BLaER1 (cell line): ENCODE measurements at regions not wholly inside any gene's neighbourhood (a gene's known extent, or its start where the extent isn't known, plus 50 kb on each side); places are given as distances from the start of the nearest gene placed in this dataset.

ENCODE experiments used
- H3K27ac ChIP-seq: shearing (Covaris generic); formaldehyde crosslinking; 2 replicates; pipeline ENCODE4 v1.8.1; 2022
- H3K27me3 ChIP-seq: shearing (Covaris generic); formaldehyde crosslinking; 2 replicates; pipeline ENCODE4 v1.8.1; 2022
- H3K36me3 ChIP-seq: shearing (Covaris generic); formaldehyde crosslinking; 2 replicates; pipeline ENCODE4 v1.8.1; 2022
- H3K4me1 ChIP-seq: shearing (Covaris generic); formaldehyde crosslinking; 2 replicates; pipeline ENCODE4 v1.8.1; 2022
- H3K4me2 ChIP-seq: shearing (Covaris generic); formaldehyde crosslinking; 2 replicates; pipeline ENCODE4 v1.8.1; 2022
- H3K4me3 ChIP-seq: shearing (Covaris generic); formaldehyde crosslinking; 2 replicates; pipeline ENCODE4 v1.8.1; 2022
- H3K9ac ChIP-seq: shearing (Covaris generic); formaldehyde crosslinking; 2 replicates; pipeline ENCODE4 v1.8.1; 2022
- H3K9me3 ChIP-seq: shearing (Covaris generic); formaldehyde crosslinking; 2 replicates; pipeline ENCODE4 v1.8.1; 2022
- H4K20me1 ChIP-seq: shearing (Covaris generic); formaldehyde crosslinking; 2 replicates; pipeline ENCODE4 v1.8.1; 2022
- Cebpa-rat ChIP-seq: shearing (Covaris generic); IDR thresholded peaks from 2 replicates; pipeline ENCODE4 v1.8.1; 2022

DNA sequence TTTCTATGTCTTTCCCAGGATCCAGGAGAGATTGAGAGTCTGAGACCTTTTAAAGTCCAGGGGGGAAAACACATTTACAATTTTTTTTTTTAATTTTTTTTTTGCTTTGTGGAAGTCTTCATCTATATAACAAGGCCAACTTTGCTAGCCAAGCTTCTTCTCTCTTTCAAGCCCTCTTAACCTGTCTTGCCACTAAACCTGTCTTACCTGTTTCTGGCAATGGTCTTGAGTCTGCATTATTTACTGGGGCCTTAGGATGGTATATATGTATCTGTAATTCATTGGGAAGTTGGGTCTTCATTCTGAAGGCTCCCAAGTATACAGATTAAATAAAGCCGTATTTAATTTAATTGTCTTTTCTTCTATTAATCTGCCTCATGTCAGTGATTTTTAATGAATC lies 750.9 kb upstream of the B3GALT2 start:
- Histone ChIP-seq H3K4me3 (no peak overlapping the region), H3K4me2 (no peak overlapping the region), H4K20me1 (no peaks in the 10 kb centered on the region), H3K4me1 (no peaks in the 10 kb centered on the region), H3K27me3 (no peaks in the 10 kb centered on the region), H3K9me3 (no peaks in the 10 kb centered on the region), H3K9ac (no peak overlapping the region), H3K27ac (no peak overlapping the region), H3K36me3 (no peaks in the 10 kb centered on the region)
- TF ChIP-seq Cebpa-rat, result no peak

DNA sequence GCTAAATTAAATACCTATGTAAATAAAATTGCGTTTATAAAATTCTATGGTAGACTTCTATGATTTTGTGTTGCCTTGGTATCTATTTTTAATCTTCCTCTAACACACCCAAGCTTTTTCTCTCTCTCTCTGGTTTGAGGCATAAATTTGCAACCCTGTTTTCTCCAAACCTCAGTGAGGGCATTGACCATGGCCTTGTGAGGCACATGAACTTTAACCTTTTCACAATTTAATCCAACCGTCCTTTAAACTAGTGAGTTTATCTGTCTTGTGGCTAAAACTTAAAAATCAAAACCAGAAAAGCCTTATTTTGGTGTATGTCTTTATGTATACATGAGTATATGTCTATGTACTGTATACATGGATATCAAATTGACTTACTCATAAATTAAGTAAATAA lies 746.6 kb upstream of the B3GALT2 start:
- Histone ChIP-seq H3K4me2 (no peak overlapping the region), H3K9ac (no peak overlapping the region)
- no peak for TF ChIP-seq Cebpa-rat

DNA sequence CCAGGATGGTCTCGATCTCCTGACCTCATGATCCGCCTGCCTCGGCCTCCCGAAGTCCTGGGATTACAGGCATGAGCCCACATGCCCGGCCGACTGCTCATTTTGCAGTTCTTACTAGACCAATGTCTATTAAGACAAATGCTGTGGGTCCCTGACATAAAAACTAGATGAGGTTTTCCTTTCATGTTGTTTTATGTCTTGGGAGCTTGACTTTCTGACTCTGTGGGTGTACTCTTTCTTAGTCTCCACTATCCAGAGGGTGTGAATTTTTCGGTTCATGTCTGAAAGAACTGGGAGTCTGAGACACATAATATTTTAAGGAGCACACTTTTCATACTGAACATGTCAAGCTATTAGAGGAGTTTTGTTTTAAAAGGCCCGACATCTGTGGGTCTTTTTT lies 744.9 kb upstream of the B3GALT2 start:
- H3K9me3 ChIP-seq, result peaks cover 21% of the 10 kb centered on the region
- H4K20me1 ChIP-seq, result no peaks in the 10 kb centered on the region
- no peaks in the 10 kb centered on the region for H3K36me3 ChIP-seq
- H3K4me1 ChIP-seq, result no peaks in the 10 kb centered on the region
- H3K4me3 ChIP-seq, result no peak overlapping the region
- TF ChIP-seq Cebpa-rat, result no peak
- H3K4me2 ChIP-seq, result no peak overlapping the region
- H3K27me3 ChIP-seq, result no peaks in the 10 kb centered on the region
- H3K27ac ChIP-seq, result no peak overlapping the region
- no peak overlapping the region for H3K9ac ChIP-seq

More for the DNA sequence above, 746.6 kb upstream of the B3GALT2 start:
- Histone ChIP-seq H3K36me3 (no peaks in the 10 kb centered on the region), H3K9me3 (peaks cover 8% of the 10 kb centered on the region), H4K20me1 (no peaks in the 10 kb centered on the region), H3K27ac (no peak overlapping the region), H3K4me3 (no peak overlapping the region), H3K27me3 (no peaks in the 10 kb centered on the region), H3K4me1 (no peaks in the 10 kb centered on the region)

DNA sequence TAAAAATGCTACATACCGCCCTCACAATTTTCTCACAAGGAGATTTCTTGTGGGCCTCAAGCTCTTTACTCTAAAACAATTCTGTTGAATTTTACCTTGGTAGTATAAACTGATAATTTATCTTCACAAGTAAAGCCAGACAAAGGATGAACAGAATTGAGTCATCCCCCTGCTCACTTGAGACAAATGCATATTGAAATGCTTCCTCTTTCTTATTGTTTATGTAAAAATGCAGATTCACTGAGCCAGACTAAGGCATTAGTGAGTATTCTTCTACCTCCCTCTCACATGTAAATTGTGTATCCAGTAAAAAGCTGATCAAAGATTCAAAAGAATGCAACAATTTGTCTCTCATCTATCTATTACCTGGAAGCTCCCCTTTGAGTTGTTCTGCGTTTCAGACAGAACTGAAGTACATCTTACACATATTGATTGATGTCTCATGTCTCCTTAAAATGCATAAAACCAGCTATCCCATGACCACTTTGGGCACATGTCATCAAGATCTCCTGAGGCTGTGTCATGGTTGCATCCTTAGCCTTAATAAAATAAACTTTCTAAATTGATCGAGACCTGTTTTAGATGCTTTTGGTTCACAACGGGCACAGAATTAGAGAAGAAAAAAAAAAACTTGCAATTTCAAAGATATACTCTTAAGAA lies 743.1 kb upstream of the B3GALT2 start:
- Histone ChIP-seq H3K9ac (no peak overlapping the region), H3K27ac (no peak overlapping the region), H3K4me2 (no peak overlapping the region), H3K4me1 (no peaks in the 10 kb centered on the region), H3K4me3 (no peak overlapping the region), H4K20me1 (no peaks in the 10 kb centered on the region), H3K27me3 (no peaks in the 10 kb centered on the region), H3K9me3 (peaks cover 21% of the 10 kb centered on the region), H3K36me3 (no peaks in the 10 kb centered on the region)
- TF ChIP-seq Cebpa-rat, result no peak

DNA sequence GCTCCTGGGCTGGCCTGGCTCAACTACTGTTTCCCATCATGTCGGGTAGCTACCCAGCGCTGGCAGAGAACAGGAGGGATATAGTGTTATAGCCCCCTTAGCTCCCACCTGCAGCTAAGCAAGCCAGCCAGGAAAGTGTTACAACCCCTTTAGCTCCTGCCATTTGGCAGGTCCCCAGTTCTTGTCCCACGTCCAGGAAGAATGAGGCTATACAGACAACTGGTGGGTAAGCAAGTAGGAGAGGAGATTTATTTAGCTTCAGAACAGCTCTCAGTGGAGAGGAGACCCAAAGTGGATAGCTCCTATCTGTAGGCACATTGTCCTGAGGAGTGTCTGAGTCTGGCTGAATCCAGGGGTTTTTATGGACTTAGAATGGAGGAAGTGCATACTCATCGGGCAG lies 741.1 kb upstream of the B3GALT2 start:
- H3K4me1 ChIP-seq, result no peaks in the 10 kb centered on the region
- H3K9ac ChIP-seq, result no peak overlapping the region
- TF ChIP-seq Cebpa-rat, result no peak
- no peaks in the 10 kb centered on the region for H3K36me3 ChIP-seq
- no peak overlapping the region for H3K4me2 ChIP-seq
- H3K27ac ChIP-seq, result no peak overlapping the region
- H3K4me3 ChIP-seq, result no peak overlapping the region
- H3K9me3 ChIP-seq, result peaks cover 21% of the 10 kb centered on the region
- H4K20me1 ChIP-seq, result no peaks in the 10 kb centered on the region
- H3K27me3 ChIP-seq, result no peaks in the 10 kb centered on the region

DNA sequence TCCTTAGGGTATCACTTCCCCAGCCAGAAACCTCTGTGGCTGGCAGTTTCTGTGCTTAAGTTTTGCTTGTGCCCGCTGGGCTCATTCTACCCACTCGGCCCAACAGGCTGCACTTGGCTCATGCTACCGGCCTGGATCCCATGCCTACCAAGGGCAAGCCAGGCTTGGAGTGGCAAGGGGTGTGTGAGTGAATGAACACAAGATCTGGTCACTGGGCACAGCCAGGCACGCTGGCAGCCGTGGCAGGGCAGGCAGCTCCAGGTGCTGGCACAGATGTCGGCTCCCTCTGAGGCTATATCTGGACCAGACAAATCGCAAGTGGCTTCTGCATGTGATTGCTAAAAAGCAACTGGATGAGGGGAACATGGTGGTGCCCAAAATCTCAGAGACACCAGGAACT lies 740.5 kb upstream of the B3GALT2 start:
- no peak overlapping the region for H3K27ac ChIP-seq
- no peaks in the 10 kb centered on the region for H3K27me3 ChIP-seq
- no peaks in the 10 kb centered on the region for H3K36me3 ChIP-seq
- H3K4me3 ChIP-seq, result no peak overlapping the region
- H3K4me1 ChIP-seq, result no peaks in the 10 kb centered on the region
- peaks cover 21% of the 10 kb centered on the region for H3K9me3 ChIP-seq
- H3K9ac ChIP-seq, result no peak overlapping the region
- no peaks in the 10 kb centered on the region for H4K20me1 ChIP-seq
- TF ChIP-seq Cebpa-rat, result no peak
- H3K4me2 ChIP-seq, result no peak overlapping the region

DNA sequence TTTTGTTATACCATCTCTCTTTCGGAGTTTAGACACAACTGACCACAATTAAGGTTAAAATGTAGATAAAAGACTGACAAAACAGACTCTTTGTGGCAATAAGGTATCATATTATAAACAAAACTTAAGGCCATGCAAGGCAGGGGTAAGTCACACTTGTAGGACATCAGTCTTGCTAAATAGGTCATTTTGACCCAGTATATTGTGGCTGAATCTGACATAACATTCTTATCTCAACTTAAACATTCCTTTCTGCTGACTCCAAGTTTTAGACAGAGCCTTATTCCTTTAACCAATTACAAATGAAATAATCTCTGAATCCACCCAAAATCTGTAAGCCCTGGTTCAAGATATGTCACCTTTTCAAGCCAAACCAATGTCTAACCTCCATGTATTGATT lies 733.4 kb upstream of the B3GALT2 start:
- Histone ChIP-seq H3K4me2 (no peak overlapping the region), H3K4me1 (no peaks in the 10 kb centered on the region), H4K20me1 (no peaks in the 10 kb centered on the region), H3K4me3 (no peak overlapping the region), H3K27ac (no peak overlapping the region), H3K27me3 (no peaks in the 10 kb centered on the region), H3K9ac (no peak overlapping the region), H3K36me3 (no peaks in the 10 kb centered on the region), H3K9me3 (no peaks in the 10 kb centered on the region)
- TF ChIP-seq Cebpa-rat, result no peak

DNA sequence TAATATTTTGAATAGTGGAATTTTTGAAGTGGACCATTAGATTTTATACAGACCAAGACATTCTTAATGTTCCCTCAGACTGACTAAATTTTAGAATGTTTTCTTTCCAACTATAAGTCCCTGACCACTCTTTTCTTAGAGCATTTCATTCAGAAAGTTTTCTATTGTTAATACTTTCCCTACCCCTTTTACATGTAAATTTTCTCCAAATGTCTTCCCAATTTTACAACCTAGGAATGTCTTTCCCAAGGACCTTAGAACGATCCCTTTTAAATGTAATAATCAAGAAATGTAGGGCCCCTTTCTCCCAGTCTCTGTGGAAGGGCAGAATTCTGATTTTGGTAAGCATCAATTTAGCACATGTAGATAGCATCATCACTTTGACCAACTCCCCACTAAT lies 730.0 kb upstream of the B3GALT2 start:
- H3K9me3 ChIP-seq, result no peaks in the 10 kb centered on the region
- H3K4me1 ChIP-seq, result no peaks in the 10 kb centered on the region
- TF ChIP-seq Cebpa-rat, result no peak
- H3K4me3 ChIP-seq, result no peak overlapping the region
- H3K4me2 ChIP-seq, result no peak overlapping the region
- no peak overlapping the region for H3K9ac ChIP-seq
- H3K27me3 ChIP-seq, result no peaks in the 10 kb centered on the region
- H3K36me3 ChIP-seq, result no peaks in the 10 kb centered on the region
- H3K27ac ChIP-seq, result no peak overlapping the region
- no peaks in the 10 kb centered on the region for H4K20me1 ChIP-seq

DNA sequence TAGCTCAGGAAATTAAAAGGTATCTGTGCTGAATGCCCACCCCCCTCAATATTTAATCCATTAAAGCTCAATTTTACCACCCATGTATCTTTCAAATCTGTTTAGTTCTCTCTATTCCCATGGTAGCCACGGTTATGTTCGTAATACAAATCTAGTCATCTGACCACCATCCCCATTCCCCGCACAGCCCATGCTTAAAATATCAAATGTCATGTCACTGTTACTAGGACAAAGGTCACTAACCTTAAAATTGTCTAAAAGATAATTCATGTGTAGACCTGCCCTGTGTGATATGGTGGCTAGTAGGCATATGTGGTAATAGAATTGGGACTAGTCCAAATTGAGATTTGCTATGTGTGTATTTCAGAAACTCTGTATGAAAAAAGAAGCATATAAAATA lies 728.5 kb upstream of the B3GALT2 start:
- no peak for TF ChIP-seq Cebpa-rat

DNA sequence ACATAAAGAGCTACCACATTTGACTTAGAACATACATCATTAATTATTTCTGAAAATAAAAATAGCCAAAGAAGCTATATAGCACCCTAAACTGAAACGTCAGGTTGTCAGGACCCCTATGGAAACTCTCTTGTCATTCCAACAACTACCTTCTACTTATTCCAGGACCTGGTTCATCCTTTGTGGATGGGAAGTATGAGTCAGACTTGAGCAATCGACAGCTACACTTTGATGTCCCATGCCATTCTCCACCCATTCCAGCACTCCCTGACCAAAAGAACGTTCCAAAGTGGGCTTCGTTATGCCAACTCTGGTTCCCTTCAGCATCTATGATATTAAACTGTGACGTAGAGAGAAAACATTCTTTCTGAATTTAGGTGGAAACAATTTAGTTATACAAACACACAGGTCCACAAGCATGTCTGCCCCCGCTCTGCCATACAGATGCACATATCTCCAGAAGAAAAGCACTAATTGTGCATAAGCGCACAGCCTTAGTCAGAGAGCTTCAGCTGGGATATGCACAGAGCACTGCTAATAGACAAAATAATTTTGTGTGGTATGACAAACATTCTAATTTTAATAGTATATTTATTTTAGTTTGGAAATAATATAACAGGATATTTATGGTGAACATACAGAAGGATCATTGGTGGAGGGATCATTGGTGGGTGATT lies 723.1 kb upstream of the B3GALT2 start:
- Histone ChIP-seq H3K27me3 (no peaks in the 10 kb centered on the region), H3K27ac (no peak overlapping the region), H3K9ac (no peak overlapping the region), H3K36me3 (no peaks in the 10 kb centered on the region), H3K4me2 (no peak overlapping the region), H3K9me3 (no peaks in the 10 kb centered on the region), H3K4me1 (no peaks in the 10 kb centered on the region), H3K4me3 (no peak overlapping the region), H4K20me1 (no peaks in the 10 kb centered on the region)
- TF ChIP-seq Cebpa-rat, result no peak

More for the DNA sequence above, 728.5 kb upstream of the B3GALT2 start:
- Histone ChIP-seq H3K36me3 (no peaks in the 10 kb centered on the region), H3K4me3 (no peak overlapping the region), H4K20me1 (no peaks in the 10 kb centered on the region), H3K27me3 (no peaks in the 10 kb centered on the region), H3K4me1 (no peaks in the 10 kb centered on the region), H3K9ac (no peak overlapping the region), H3K27ac (no peak overlapping the region), H3K9me3 (no peaks in the 10 kb centered on the region), H3K4me2 (no peak overlapping the region)
